Neural crest cell (in vitro differentiated cells): ENCODE measurements at regions not wholly inside any gene's neighbourhood (a gene's known extent, or its start where the extent isn't known, plus 50 kb on each side); places are given as distances from the start of the nearest gene placed in this dataset.

Experiments used
- DNase-seq: peaks from one replicate; pipeline ENCODE4 v3.0.0; 2021; ENCODE audit warnings: low read depth, mixed read lengths, low spot score
- H3K27ac Mint-ChIP-seq: one replicate; pipeline ENCODE4 v1.8.0; 2021; ENCODE audit warnings: mild to moderate bottlenecking, mixed read lengths; ENCODE audit not compliant: unreplicated experiment
- H3K27me3 Mint-ChIP-seq: 2 replicates; pipeline ENCODE4 v1.8.0; 2021; ENCODE audit warnings: low read depth, mild to moderate bottlenecking, mixed read lengths
- H3K36me3 Mint-ChIP-seq: 2 replicates; pipeline ENCODE4 v1.8.0; 2021; ENCODE audit warnings: low read depth, mild to moderate bottlenecking, mixed read lengths
- H3K4me1 Mint-ChIP-seq: 2 replicates; pipeline ENCODE4 v1.8.0; 2021; ENCODE audit warnings: mixed read lengths
- H3K4me3 Mint-ChIP-seq: one replicate; pipeline ENCODE4 v1.8.0; 2021; ENCODE audit warnings: mild to moderate bottlenecking, mixed read lengths
- H3K9me3 Mint-ChIP-seq: 2 replicates; pipeline ENCODE4 v1.8.0; 2021; ENCODE audit warnings: mixed read lengths
- TF ChIP-seq, protein P1 (sequence below): fragments of 200-600 bp; sonication (generic); conservative IDR thresholded peaks from 2 replicates; pipeline ENCODE4 v1.5.0; 2021; ENCODE audit warnings: antibody characterized with exemption, mild to moderate bottlenecking

- H3K27ac Mint-ChIP-seq = no peak overlapping the region
- H3K4me1 Mint-ChIP-seq = peaks cover 13% of the 10 kb centered on the region
- no peak for DNase-seq
- H3K36me3 Mint-ChIP-seq = no peaks in the 10 kb centered on the region
- no peak overlapping the region for H3K4me3 Mint-ChIP-seq
- H3K27me3 Mint-ChIP-seq = no peaks in the 10 kb centered on the region
- peaks cover 10% of the 10 kb centered on the region for H3K9me3 Mint-ChIP-seq
- TF ChIP-seq, protein P1, sequence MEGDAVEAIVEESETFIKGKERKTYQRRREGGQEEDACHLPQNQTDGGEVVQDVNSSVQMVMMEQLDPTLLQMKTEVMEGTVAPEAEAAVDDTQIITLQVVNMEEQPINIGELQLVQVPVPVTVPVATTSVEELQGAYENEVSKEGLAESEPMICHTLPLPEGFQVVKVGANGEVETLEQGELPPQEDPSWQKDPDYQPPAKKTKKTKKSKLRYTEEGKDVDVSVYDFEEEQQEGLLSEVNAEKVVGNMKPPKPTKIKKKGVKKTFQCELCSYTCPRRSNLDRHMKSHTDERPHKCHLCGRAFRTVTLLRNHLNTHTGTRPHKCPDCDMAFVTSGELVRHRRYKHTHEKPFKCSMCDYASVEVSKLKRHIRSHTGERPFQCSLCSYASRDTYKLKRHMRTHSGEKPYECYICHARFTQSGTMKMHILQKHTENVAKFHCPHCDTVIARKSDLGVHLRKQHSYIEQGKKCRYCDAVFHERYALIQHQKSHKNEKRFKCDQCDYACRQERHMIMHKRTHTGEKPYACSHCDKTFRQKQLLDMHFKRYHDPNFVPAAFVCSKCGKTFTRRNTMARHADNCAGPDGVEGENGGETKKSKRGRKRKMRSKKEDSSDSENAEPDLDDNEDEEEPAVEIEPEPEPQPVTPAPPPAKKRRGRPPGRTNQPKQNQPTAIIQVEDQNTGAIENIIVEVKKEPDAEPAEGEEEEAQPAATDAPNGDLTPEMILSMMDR = no peak
Measured at GRCh38 chr1:218970397-218970990, 203.2 kb upstream of the LYPLAL1 start.

DNA sequence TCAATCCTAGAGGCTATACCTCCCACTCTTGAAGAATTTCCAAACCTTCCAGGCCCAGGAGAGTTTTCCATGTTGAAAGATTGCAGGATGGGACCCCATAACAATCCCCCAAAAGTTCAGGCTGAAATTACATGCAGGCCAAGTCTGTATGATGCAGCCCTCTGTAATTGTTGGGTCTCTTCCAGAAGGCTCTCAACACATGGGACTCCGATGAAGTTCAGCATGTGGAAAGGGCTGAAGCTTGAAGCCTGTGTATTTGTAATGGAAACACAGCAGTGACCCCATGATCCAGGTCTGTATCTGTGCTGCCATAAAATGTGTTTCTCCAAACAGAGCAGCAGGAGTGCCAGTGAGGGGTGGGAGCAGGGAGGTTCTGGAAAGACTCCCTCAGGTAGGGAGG, 202.5 kb upstream of the LYPLAL1 start:
- H3K4me1 Mint-ChIP-seq = peaks cover 13% of the 10 kb centered on the region
- TF ChIP-seq, protein P1 = no peak
- H3K9me3 Mint-ChIP-seq = peaks cover 10% of the 10 kb centered on the region
- DNase-seq = no peak
- no peak overlapping the region for H3K27ac Mint-ChIP-seq
- no peaks in the 10 kb centered on the region for H3K36me3 Mint-ChIP-seq
- no peak overlapping the region for H3K4me3 Mint-ChIP-seq
- H3K27me3 Mint-ChIP-seq = no peaks in the 10 kb centered on the region

- TF ChIP-seq, protein P1 = no peak
- no peaks in the 10 kb centered on the region for H3K4me1 Mint-ChIP-seq
- H3K4me3 Mint-ChIP-seq = no peak overlapping the region
- no peaks in the 10 kb centered on the region for H3K36me3 Mint-ChIP-seq
- no peaks in the 10 kb centered on the region for H3K9me3 Mint-ChIP-seq
- DNase-seq = no peak
- no peak overlapping the region for H3K27ac Mint-ChIP-seq
- H3K27me3 Mint-ChIP-seq = no peaks in the 10 kb centered on the region
Measured at GRCh38 chr1:218980881-218981280, 192.8 kb upstream of the LYPLAL1 start.

GRCh38 chr1:218982482-218982881, 191.2 kb upstream of the LYPLAL1 start:
- Mint-ChIP-seq H3K4me3 (no peak overlapping the region), H3K4me1 (no peaks in the 10 kb centered on the region), H3K36me3 (no peaks in the 10 kb centered on the region), H3K27me3 (no peaks in the 10 kb centered on the region), H3K27ac (no peak overlapping the region), H3K9me3 (no peaks in the 10 kb centered on the region)
- TF ChIP-seq, protein P1 = no peak
- no peak for DNase-seq

- H3K27me3 Mint-ChIP-seq = no peaks in the 10 kb centered on the region
- H3K9me3 Mint-ChIP-seq = peaks cover 2% of the 10 kb centered on the region
- no peaks in the 10 kb centered on the region for H3K4me1 Mint-ChIP-seq
- H3K27ac Mint-ChIP-seq = no peak overlapping the region
- TF ChIP-seq, protein P1 = no peak
- no peaks in the 10 kb centered on the region for H3K36me3 Mint-ChIP-seq
- no peak for DNase-seq
- no peak overlapping the region for H3K4me3 Mint-ChIP-seq
Measured at GRCh38 chr1:218983433-218983832, 190.2 kb upstream of the LYPLAL1 start.

DNA sequence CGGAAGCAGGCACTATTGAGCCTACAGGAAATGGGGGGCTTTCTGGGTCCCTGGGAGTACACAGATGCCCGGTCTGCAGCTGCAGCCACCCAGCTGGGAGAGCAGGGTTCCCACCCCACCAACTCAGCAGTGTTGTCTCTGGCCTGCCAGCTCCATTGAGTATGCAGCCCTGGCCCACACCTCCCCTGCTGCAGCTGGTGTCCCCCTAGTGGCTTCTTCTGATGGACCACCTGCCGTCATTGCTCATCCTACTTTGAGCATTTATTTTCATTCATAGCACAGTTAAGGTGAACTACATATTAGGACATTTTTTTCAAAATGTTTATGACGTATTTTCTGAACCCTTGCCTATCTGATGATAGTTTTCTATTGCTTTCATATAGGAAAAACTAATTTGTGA, 189.8 kb upstream of the LYPLAL1 start:
- Mint-ChIP-seq H3K9me3 (peaks cover 4% of the 10 kb centered on the region), H3K4me3 (no peak overlapping the region), H3K27ac (no peak overlapping the region), H3K27me3 (no peaks in the 10 kb centered on the region), H3K4me1 (no peaks in the 10 kb centered on the region), H3K36me3 (no peaks in the 10 kb centered on the region)
- DNase-seq = no peak
- TF ChIP-seq, protein P1 = peak; percentile 53
